ENCODE measurements at regions not wholly inside any gene's neighbourhood (a gene's known extent, or its start where the extent isn't known, plus 50 kb on each side); places are given as distances from the start of the nearest gene placed in this dataset.

GRCh38 chr2:217097346-217097745 lies 237.5 kb upstream of the TNP1 start:
- ATAC-seq: no peak
- CTCF ChIA-PET: no interaction called here
- Histone ChIP-seq H3K9me3 (ENCODE audit: control insufficient read depth, insufficient read depth, low read depth, low read length) (no peaks in the 10 kb centered on the region), H3K36me3 (ENCODE audit: control insufficient read depth, insufficient read depth, low read length) (no peaks in the 10 kb centered on the region), H3K4me3 (ENCODE audit: low read depth in 2 of 2, low read length in 2 of 2) (no peak overlapping the region), H3K4me1 (ENCODE audit: control insufficient read depth, insufficient read depth, low read length) (no peaks in the 10 kb centered on the region), H3K27me3 (ENCODE audit: control insufficient read depth, insufficient read depth, low read length) (no peaks in the 10 kb centered on the region), H3K27ac (ENCODE audit: low read length) (no peak overlapping the region)
- POLR2A ChIA-PET: no interaction called here
- no peak for DNase-seq (ENCODE audit: low read depth, low spot score)
- no TSS peak for BruUV-seq (replicated peaks)
- intact Hi-C loops (cut with micrococcal nuclease; ENCODE audit: unreplicated experiment): no loop called here
- in situ Hi-C loops (cut with HindIII; ENCODE audit: low pct_unique_long_range_greater_than_20kb, low sequenced_read_pairs): no loop called here
- TF ChIP-seq POLR2AphosphoS5 (IDR thresholded peaks at IDR 0.05; ENCODE audit: low read depth, low read length) (no peak), SIN3A (IDR thresholded peaks at IDR 0.05; ENCODE audit: borderline replicate concordance, insufficient read depth, low read depth, low read length) (no peak), TCF7L2 (IDR thresholded peaks at IDR 0.05; ENCODE audit: low read depth, low read length) (no peak)
- TF ChIP-seq, protein P1, sequence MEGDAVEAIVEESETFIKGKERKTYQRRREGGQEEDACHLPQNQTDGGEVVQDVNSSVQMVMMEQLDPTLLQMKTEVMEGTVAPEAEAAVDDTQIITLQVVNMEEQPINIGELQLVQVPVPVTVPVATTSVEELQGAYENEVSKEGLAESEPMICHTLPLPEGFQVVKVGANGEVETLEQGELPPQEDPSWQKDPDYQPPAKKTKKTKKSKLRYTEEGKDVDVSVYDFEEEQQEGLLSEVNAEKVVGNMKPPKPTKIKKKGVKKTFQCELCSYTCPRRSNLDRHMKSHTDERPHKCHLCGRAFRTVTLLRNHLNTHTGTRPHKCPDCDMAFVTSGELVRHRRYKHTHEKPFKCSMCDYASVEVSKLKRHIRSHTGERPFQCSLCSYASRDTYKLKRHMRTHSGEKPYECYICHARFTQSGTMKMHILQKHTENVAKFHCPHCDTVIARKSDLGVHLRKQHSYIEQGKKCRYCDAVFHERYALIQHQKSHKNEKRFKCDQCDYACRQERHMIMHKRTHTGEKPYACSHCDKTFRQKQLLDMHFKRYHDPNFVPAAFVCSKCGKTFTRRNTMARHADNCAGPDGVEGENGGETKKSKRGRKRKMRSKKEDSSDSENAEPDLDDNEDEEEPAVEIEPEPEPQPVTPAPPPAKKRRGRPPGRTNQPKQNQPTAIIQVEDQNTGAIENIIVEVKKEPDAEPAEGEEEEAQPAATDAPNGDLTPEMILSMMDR (IDR thresholded peaks at IDR 0.05): no peak
- TF ChIP-seq, protein P2, sequence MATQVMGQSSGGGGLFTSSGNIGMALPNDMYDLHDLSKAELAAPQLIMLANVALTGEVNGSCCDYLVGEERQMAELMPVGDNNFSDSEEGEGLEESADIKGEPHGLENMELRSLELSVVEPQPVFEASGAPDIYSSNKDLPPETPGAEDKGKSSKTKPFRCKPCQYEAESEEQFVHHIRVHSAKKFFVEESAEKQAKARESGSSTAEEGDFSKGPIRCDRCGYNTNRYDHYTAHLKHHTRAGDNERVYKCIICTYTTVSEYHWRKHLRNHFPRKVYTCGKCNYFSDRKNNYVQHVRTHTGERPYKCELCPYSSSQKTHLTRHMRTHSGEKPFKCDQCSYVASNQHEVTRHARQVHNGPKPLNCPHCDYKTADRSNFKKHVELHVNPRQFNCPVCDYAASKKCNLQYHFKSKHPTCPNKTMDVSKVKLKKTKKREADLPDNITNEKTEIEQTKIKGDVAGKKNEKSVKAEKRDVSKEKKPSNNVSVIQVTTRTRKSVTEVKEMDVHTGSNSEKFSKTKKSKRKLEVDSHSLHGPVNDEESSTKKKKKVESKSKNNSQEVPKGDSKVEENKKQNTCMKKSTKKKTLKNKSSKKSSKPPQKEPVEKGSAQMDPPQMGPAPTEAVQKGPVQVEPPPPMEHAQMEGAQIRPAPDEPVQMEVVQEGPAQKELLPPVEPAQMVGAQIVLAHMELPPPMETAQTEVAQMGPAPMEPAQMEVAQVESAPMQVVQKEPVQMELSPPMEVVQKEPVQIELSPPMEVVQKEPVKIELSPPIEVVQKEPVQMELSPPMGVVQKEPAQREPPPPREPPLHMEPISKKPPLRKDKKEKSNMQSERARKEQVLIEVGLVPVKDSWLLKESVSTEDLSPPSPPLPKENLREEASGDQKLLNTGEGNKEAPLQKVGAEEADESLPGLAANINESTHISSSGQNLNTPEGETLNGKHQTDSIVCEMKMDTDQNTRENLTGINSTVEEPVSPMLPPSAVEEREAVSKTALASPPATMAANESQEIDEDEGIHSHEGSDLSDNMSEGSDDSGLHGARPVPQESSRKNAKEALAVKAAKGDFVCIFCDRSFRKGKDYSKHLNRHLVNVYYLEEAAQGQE (IDR thresholded peaks at IDR 0.05; ENCODE audit: insufficient read depth in 1 of 2, low read depth in 2 of 2, low read length in 1 of 2): no peak

- Histone ChIP-seq H3K4me3 (ENCODE audit: low read depth in 2 of 2, low read length in 2 of 2) (no peak overlapping the region), H3K36me3 (ENCODE audit: control insufficient read depth, insufficient read depth, low read length) (no peaks in the 10 kb centered on the region), H3K27me3 (ENCODE audit: control insufficient read depth, insufficient read depth, low read length) (no peaks in the 10 kb centered on the region), H3K27ac (ENCODE audit: low read length) (no peak overlapping the region), H3K4me1 (ENCODE audit: control insufficient read depth, insufficient read depth, low read length) (no peaks in the 10 kb centered on the region), H3K9me3 (ENCODE audit: control insufficient read depth, insufficient read depth, low read depth, low read length) (no peaks in the 10 kb centered on the region)
- intact Hi-C loops (cut with micrococcal nuclease; ENCODE audit: unreplicated experiment) (no loop called here), in situ Hi-C loops (cut with HindIII; ENCODE audit: low pct_unique_long_range_greater_than_20kb, low sequenced_read_pairs) (no loop called here)
- CTCF ChIA-PET: no interaction called here
- DNase-seq (ENCODE audit: low read depth, low spot score): no peak
- POLR2A ChIA-PET: no interaction called here
- BruUV-seq (replicated peaks): no TSS peak
- TF ChIP-seq SIN3A (IDR thresholded peaks at IDR 0.05; ENCODE audit: borderline replicate concordance, insufficient read depth, low read depth, low read length): no peak
- TF ChIP-seq, protein P1 (IDR thresholded peaks at IDR 0.05): no peak
- TF ChIP-seq, protein P2 (IDR thresholded peaks at IDR 0.05; ENCODE audit: insufficient read depth in 1 of 2, low read depth in 2 of 2, low read length in 1 of 2): no peak
- TF ChIP-seq POLR2AphosphoS5 (IDR thresholded peaks at IDR 0.05; ENCODE audit: low read depth, low read length): no peak
- TF ChIP-seq TCF7L2 (IDR thresholded peaks at IDR 0.05; ENCODE audit: low read depth, low read length): no peak
- no peak for ATAC-seq
Measured at GRCh38 chr2:217096474-217097225, 236.8 kb upstream of the TNP1 start.

Measured in Panc1 (cell line).